Transverse colon (tissue), 4 donors: ENCODE measurements at regions not wholly inside any gene's neighbourhood (a gene's known extent, or its start where the extent isn't known, plus 50 kb on each side); places are given as distances from the start of the nearest gene placed in this dataset.

Experiments
- CTCF ChIP-seq, 5 experiments: fragments of 200-600 bp in 3 of 5; fragments of 450-650 bp in 2 of 5; sonication (generic) in 3 of 5; IDR thresholded peaks; 1 replicate in 2 of 5; 2 replicates in 3 of 5; pipeline ENCODE4 v1.5.1; 2016 to 2017; ENCODE audit warnings: antibody characterized with exemption in 5 of 5, inconsistent platforms in 3 of 5, mild to moderate bottlenecking in 2 of 5, moderate library complexity in 1 of 5
- EP300 ChIP-seq: sonication (generic); formaldehyde crosslinking; IDR thresholded peaks from one replicate; pipeline ENCODE4 v1.6.1; 2017; ENCODE audit warnings: antibody characterized with exemption, low read depth
- POLR2A ChIP-seq: fragments of 450-650 bp; IDR thresholded peaks from one replicate; pipeline ENCODE4 v1.6.1; 2016; ENCODE audit warnings: antibody characterized with exemption, mild to moderate bottlenecking, moderate library complexity
- POLR2AphosphoS5 ChIP-seq, 3 donors: sonication (generic); formaldehyde crosslinking; IDR thresholded peaks; one replicate each; pipeline ENCODE4 v1.6.1; 2016; ENCODE audit warnings: antibody characterized with exemption in 3 of 3

GRCh38 chr13:33678084-33678483, 139.9 kb upstream of the RFC3 start:
- no peak for TF ChIP-seq CTCF (IDR thresholded peaks at IDR 0.05)
- no peak for TF ChIP-seq POLR2AphosphoS5 (IDR thresholded peaks at IDR 0.05)
- no peak for TF ChIP-seq EP300
- TF ChIP-seq POLR2A, result no peak
